Suprapubic skin (tissue), 4 donors: ENCODE measurements at regions not wholly inside any gene's neighbourhood (a gene's known extent, or its start where the extent isn't known, plus 50 kb on each side); places are given as distances from the start of the nearest gene placed in this dataset.
"Not testable (repeated sequence)": the region's sequence is repeated elsewhere in the genome, so short reads cannot be mapped to it uniquely, and the experiment has no call there.

Experiments
- DNase-seq, 2 donors: peaks; one replicate each; pipeline ENCODE4 v3.0.0-alpha.2; 2019; ENCODE audit warnings: low spot score in 2 of 2
- H3K27ac ChIP-seq: fragments of 200-600 bp; sonication (generic); one replicate; pipeline ENCODE4 v1.5.1; 2019
- H3K27me3 ChIP-seq: fragments of 200-600 bp; sonication (generic); one replicate; pipeline ENCODE4 v1.5.1; 2019
- H3K36me3 ChIP-seq: fragments of 200-600 bp; sonication (generic); one replicate; pipeline ENCODE4 v1.5.1; 2019
- H3K4me1 ChIP-seq: fragments of 200-600 bp; sonication (generic); one replicate; pipeline ENCODE4 v1.5.1; 2019
- H3K4me3 ChIP-seq: fragments of 200-600 bp; sonication (generic); one replicate; pipeline ENCODE4 v1.5.1; 2019; ENCODE audit warnings: mild to moderate bottlenecking
- H3K9me3 ChIP-seq: fragments of 200-600 bp; sonication (generic); one replicate; pipeline ENCODE4 v1.5.1; 2019
- EP300 ChIP-seq: sonication (generic); formaldehyde crosslinking; IDR thresholded peaks from one replicate; pipeline ENCODE4 v1.6.1; 2017; ENCODE audit warnings: antibody characterized with exemption
- POLR2A ChIP-seq, 2 donors: fragments of 450-650 bp; IDR thresholded peaks; one replicate each; pipeline ENCODE4 v1.6.1; 2017; ENCODE audit warnings: antibody characterized with exemption in 2 of 2, mild to moderate bottlenecking in 2 of 2, moderate library complexity in 2 of 2
- POLR2AphosphoS5 ChIP-seq, 3 donors: sonication (generic); formaldehyde crosslinking; IDR thresholded peaks; one replicate each; pipeline ENCODE4 v1.6.1; 2017; ENCODE audit warnings: antibody characterized with exemption in 3 of 3
- WGBS: methylation state at CpG from one replicate; pipeline ENCODE4 v1.1.5; 2018; 5-methylcytosine and 5-hydroxymethylcytosine counted together
- TF ChIP-seq, protein P1 (sequence below), 2 donors: fragments of 200-600 bp in 1 of 2; fragments of 450-650 bp in 1 of 2; sonication (generic) in 1 of 2; IDR thresholded peaks; one replicate each; pipeline ENCODE4 v1.5.1; 2016 to 2019; ENCODE audit warnings: antibody characterized with exemption in 2 of 2, mild to moderate bottlenecking in 1 of 2, moderate library complexity in 1 of 2

DNA sequence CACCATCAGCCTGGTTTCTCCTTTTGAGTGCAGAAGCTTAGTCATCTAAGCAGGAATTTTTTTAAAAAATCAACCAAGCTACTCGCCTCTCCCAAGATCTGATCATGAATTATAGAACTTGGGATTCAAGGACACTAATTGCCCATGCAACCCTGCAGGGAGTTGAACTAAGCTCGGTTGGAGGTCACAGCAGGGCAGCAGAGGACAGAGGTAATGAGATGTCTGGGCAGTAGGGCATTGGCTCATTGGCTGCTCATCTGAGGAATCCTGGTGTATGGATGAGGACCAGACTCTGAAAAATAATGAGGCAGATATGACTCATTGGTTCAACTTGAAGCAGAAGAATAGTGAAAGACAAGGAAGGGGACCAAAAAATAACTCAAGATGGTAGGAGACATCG lies 111.8 kb upstream of the TLE1 start:
- Histone ChIP-seq H3K27me3 (no peaks in the 10 kb centered on the region), H3K4me1 (no peaks in the 10 kb centered on the region), H3K4me3 (no peak overlapping the region), H3K9me3 (no peaks in the 10 kb centered on the region), H3K36me3 (no peaks in the 10 kb centered on the region), H3K27ac (no peak overlapping the region)
- 58% methylated on average over 3 of the region's 3 CpGs for WGBS
- DNase-seq = no peak
- TF ChIP-seq, protein P1, sequence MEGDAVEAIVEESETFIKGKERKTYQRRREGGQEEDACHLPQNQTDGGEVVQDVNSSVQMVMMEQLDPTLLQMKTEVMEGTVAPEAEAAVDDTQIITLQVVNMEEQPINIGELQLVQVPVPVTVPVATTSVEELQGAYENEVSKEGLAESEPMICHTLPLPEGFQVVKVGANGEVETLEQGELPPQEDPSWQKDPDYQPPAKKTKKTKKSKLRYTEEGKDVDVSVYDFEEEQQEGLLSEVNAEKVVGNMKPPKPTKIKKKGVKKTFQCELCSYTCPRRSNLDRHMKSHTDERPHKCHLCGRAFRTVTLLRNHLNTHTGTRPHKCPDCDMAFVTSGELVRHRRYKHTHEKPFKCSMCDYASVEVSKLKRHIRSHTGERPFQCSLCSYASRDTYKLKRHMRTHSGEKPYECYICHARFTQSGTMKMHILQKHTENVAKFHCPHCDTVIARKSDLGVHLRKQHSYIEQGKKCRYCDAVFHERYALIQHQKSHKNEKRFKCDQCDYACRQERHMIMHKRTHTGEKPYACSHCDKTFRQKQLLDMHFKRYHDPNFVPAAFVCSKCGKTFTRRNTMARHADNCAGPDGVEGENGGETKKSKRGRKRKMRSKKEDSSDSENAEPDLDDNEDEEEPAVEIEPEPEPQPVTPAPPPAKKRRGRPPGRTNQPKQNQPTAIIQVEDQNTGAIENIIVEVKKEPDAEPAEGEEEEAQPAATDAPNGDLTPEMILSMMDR (IDR thresholded peaks at IDR 0.05) = no peak
- TF ChIP-seq EP300 = no peak
- no peak for TF ChIP-seq POLR2AphosphoS5 (IDR thresholded peaks at IDR 0.05)
- no peak for TF ChIP-seq POLR2A (IDR thresholded peaks at IDR 0.05)

DNA sequence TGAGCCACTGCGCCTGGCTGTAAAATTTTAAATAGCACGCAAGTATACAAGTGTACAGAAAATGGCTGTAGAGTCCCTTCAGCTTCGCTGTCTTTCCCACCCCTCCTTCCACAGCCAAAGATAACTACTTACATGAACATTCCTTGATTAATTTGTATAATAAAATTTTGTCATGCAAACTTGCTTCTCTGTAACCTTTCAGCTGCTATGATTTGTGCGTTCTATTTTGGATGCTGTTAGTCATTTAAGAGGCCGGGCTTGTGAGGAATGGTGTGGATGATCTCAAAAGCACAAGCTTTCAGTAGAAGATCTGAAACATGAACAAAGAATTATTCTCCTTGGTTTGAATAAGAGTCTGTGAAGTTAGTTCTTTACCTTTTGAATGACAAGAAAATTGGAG lies 115.0 kb upstream of the TLE1 start:
- TF ChIP-seq EP300 = no peak
- TF ChIP-seq POLR2AphosphoS5 (IDR thresholded peaks at IDR 0.05) = no peak
- TF ChIP-seq, protein P1 (IDR thresholded peaks at IDR 0.05) = no peak
- TF ChIP-seq POLR2A (IDR thresholded peaks at IDR 0.05) = no peak
- H3K4me3 ChIP-seq = no peak overlapping the region
- no peaks in the 10 kb centered on the region for H3K9me3 ChIP-seq
- WGBS = 72% methylated on average over 5 of the region's 5 CpGs
- H3K27ac ChIP-seq = no peak overlapping the region
- H3K36me3 ChIP-seq = no peaks in the 10 kb centered on the region
- no peaks in the 10 kb centered on the region for H3K27me3 ChIP-seq
- H3K4me1 ChIP-seq = no peaks in the 10 kb centered on the region
- DNase-seq = no peak

DNA sequence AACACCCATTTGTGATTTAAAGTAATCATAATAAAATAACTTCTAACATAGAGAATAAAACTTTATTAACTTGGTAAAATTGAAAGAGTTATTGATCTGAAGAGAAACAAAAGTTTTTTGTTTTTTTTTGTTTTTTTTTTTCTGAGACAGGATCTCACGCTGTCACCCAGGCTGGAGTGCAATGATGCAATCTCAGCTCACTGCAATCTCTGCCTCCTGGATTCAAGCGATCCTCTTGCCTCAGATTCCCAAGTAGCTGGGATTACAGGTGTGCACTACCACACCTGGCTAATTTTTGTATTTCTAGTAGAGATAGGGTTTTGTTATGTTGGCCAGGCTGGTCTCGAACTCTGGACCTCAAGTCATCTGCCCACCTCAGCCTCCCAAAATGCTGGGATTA lies 116.5 kb upstream of the SPATA31D4 start:
- H3K4me1 ChIP-seq, H3K9me3 ChIP-seq, H3K27me3 ChIP-seq, H3K27ac ChIP-seq, H3K36me3 ChIP-seq, H3K4me3 ChIP-seq, DNase-seq: not testable (repeated sequence)
- WGBS = 94% methylated on average over 3 of the region's 3 CpGs

DNA sequence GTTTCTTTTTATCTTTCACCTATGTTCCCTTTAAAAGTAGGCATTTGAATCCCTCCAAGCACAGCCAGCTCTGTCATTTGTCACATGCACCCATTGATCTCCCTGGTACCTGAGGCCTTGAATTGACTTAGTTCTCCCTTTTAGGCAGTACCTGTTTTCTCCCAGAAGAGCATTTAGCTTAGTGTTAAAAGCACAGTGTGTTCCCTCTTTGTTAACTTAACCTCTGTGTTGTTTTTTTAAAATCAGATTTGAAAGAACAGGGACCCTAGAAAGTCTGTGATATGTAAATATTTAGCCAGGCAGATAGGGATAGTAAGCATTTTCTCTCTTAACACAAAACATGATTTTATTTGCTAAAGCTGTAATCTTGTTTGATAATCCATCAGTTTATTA lies 113.8 kb upstream of the SPATA31D4 start:
- Histone ChIP-seq H3K36me3 (no peaks in the 10 kb centered on the region), H3K4me3 (no peak overlapping the region), H3K27me3 (no peaks in the 10 kb centered on the region), H3K27ac (no peak overlapping the region), H3K4me1 (peaks cover 1% of the 10 kb centered on the region), H3K9me3 (no peaks in the 10 kb centered on the region)
- TF ChIP-seq POLR2AphosphoS5 (IDR thresholded peaks at IDR 0.05) (no peak), POLR2A (IDR thresholded peaks at IDR 0.05) (no peak)
- no peak for DNase-seq

DNA sequence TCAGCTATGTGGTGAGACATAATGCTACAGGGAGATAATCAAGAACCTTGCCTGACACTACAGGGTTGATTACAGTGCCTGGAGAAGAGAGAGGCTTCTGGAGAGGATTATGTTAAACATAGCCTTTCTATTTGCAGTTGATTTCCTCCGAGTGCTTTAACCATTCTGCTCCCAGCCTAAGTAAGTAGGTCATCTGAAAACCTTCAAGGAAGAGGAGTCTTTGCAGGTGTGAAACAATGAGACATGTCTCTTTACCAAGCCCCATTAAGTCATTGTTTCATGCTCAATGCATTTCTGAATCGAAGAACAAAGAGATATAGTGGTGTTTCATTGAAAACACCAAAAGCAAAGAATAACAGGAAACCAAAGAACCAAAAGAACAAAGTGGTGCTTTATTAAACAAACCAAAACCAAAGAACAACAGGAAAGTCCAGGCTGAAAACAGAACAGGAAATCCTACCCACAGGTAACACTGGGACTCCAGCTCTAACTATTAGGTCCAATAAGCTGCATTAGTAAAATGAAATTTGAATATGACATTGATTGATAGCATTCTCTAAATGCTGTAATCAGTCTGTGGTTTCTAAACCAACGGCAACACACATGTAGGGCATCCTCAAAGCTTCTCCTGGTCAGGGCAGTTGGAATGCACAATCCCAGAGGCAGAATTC lies 113.3 kb upstream of the SPATA31D4 start:
- H3K4me3 ChIP-seq = no peak overlapping the region
- TF ChIP-seq, protein P1 (IDR thresholded peaks at IDR 0.05) = no peak
- TF ChIP-seq POLR2A (IDR thresholded peaks at IDR 0.05) (no peak), POLR2AphosphoS5 (IDR thresholded peaks at IDR 0.05) (no peak), EP300 (no peak)
- H3K9me3 ChIP-seq = no peaks in the 10 kb centered on the region
- H3K27ac ChIP-seq = no peak overlapping the region
- H3K36me3 ChIP-seq = no peaks in the 10 kb centered on the region
- DNase-seq = no peak
- H3K27me3 ChIP-seq = no peaks in the 10 kb centered on the region
- peaks cover 7% of the 10 kb centered on the region for H3K4me1 ChIP-seq
- WGBS = 35% methylated on average over 3 of the region's 3 CpGs

DNA sequence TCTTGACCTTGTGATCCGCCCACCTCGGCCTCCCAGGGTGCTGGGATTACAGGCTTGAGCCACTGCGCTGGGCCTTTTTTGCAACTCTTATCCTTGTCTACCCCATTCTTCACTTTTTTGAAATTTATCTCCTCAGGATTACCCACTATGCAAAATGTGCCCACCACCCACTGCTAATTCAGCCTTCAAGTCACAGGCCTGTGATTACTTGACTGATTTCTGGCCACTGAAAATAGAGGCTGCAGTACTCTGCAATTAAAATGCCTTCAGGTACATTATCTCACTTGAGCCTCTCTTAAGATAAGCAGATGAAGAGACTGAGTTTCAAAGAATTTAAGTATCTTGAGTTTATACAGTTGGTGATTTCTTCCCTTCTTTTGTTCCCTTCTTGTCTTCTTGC lies 112.4 kb upstream of the SPATA31D4 start:
- Histone ChIP-seq H3K4me1 (peaks cover 14% of the 10 kb centered on the region), H3K27me3 (no peaks in the 10 kb centered on the region), H3K4me3 (no peak overlapping the region), H3K9me3 (no peaks in the 10 kb centered on the region), H3K36me3 (no peaks in the 10 kb centered on the region), H3K27ac (no peak overlapping the region)
- no peak for DNase-seq
- TF ChIP-seq, protein P1 (IDR thresholded peaks at IDR 0.05) = no peak
- TF ChIP-seq EP300 (no peak), POLR2AphosphoS5 (IDR thresholded peaks at IDR 0.05) (no peak), POLR2A (IDR thresholded peaks at IDR 0.05) (no peak)
- WGBS = 98% methylated on average over 3 of the region's 3 CpGs
